HepG2 (cell line): ENCODE measurements at regions not wholly inside any gene's neighbourhood (a gene's known extent, or its start where the extent isn't known, plus 50 kb on each side); places are given as distances from the start of the nearest gene placed in this dataset.

Experiments used
- ATAC-seq: fragments of 200-7000 bp; cut with Tn5 transposase; 3 replicates; pipeline ENCODE4 v1.9.1; 2020; ENCODE audit warnings: mild to moderate bottlenecking, moderate library complexity
- BruUV-seq: library from RNA; stranded (reverse); fragments of 400-500 nt; replicated peaks from 2 replicates; lab custom pipeline; 2021; lab: Mats Ljungman, UMichigan
- CTCF ChIA-PET: fragments of 300-600 bp; formaldehyde crosslinking; extraction: SDS; loops from one replicate; lab custom pipeline; 2021; ENCODE audit warnings: low total read pairs, inconsistent platforms, low intra/inter-chr PET ratio; lab: Yijun Ruan, JAX
- POLR2A ChIA-PET: fragments of 350-600 bp; sonication (Branson Sonifier 250); formaldehyde crosslinking; loops from one replicate; lab custom pipeline; 2020; ENCODE audit warnings: antibody characterized with exemption, inconsistent platforms; lab: Yijun Ruan, JAX
- DNase-seq: peaks from one replicate; pipeline ENCODE4 v3.0.0-alpha.2; 2015; ENCODE audit warnings: low spot score
- FAIRE-seq: peaks from 3 replicates; lab custom pipeline; 2011; peaks lifted over from hg19 to GRCh38; lab: Jason Lieb, UNC
- H2AFZ ChIP-seq: one replicate; pipeline ENCODE4 v1.6.1; 2011; ENCODE audit warnings: low read length, inconsistent platforms
- H3K27ac ChIP-seq: fragments of 300-600 bp; 3 replicates; pipeline ENCODE4 v1.8.0; 2011; ENCODE audit warnings: mixed run types, mild to moderate bottlenecking, mixed read lengths, low read length, inconsistent platforms; ENCODE audit not compliant: insufficient read depth; ENCODE audit errors: extremely low read length
- H3K27me3 ChIP-seq, 2 experiments: fragments of 200-600 bp in 1 of 2; 2 replicates in 1 of 2; 3 replicates in 1 of 2; pipeline versions ENCODE4 v1.6.0 to v1.8.0; 2011; ENCODE audit warnings: low read length in 2 of 2, mild to moderate bottlenecking in 2 of 2, moderate library complexity in 2 of 2, inconsistent platforms in 1 of 2; ENCODE audit not compliant: insufficient read depth in 2 of 2, control insufficient read depth in 1 of 2
- H3K36me3 ChIP-seq, 2 experiments: fragments of 200-600 bp in 1 of 2; replicated peaks in 1 of 2; 2 replicates in 1 of 2; 3 replicates in 1 of 2; pipeline versions ENCODE4 v1.5.1 to v1.8.0; 2011; ENCODE audit warnings: low read length in 2 of 2, inconsistent platforms in 1 of 2; ENCODE audit not compliant: insufficient read depth in 2 of 2, control insufficient read depth in 1 of 2
- H3K4me1 ChIP-seq: 2 replicates; pipeline ENCODE4 v1.5.1; 2012; ENCODE audit warnings: low read length, inconsistent platforms; ENCODE audit not compliant: insufficient read depth
- H3K4me2 ChIP-seq: 2 replicates; pipeline ENCODE4 v1.6.0; 2011; ENCODE audit warnings: low read depth, low read length, inconsistent platforms
- H3K4me3 ChIP-seq, 3 experiments: fragments of 200-600 bp in 1 of 3; sonication (generic), shearing (Covaris generic) in 1 of 3; replicated peaks in 1 of 3; 2 replicates each; pipeline ENCODE4 v1.5.1; 2011 to 2016; ENCODE audit warnings: low read length in 3 of 3, inconsistent platforms in 2 of 3, low read depth in 2 of 3, mild to moderate bottlenecking in 2 of 3, control low read depth in 1 of 3, mixed read lengths in 1 of 3; ENCODE audit not compliant: insufficient read depth in 1 of 3
- H3K79me2 ChIP-seq: one replicate; pipeline ENCODE4 v1.6.1; 2011; ENCODE audit warnings: low read length, inconsistent platforms; ENCODE audit not compliant: insufficient read depth
- H3K9ac ChIP-seq: 2 replicates; pipeline ENCODE4 v1.6.0; 2011; ENCODE audit warnings: mild to moderate bottlenecking, low read depth, low read length, inconsistent platforms; ENCODE audit not compliant: insufficient read depth
- H3K9me3 ChIP-seq: 2 replicates; pipeline ENCODE4 v1.5.1; 2012; ENCODE audit warnings: mild to moderate bottlenecking, low read length
- H4K20me1 ChIP-seq: 2 replicates; pipeline ENCODE4 v1.6.0; 2011; ENCODE audit warnings: inconsistent platforms, mild to moderate bottlenecking, low read length, moderate library complexity; ENCODE audit not compliant: insufficient read depth
- AFF4 ChIP-seq: sonication (generic); formaldehyde crosslinking; IDR thresholded peaks from 2 replicates; pipeline ENCODE4 v1.4.0; 2020; ENCODE audit warnings: missing genetic modification reagents
- BRCA1 ChIP-seq: sonication (generic); formaldehyde crosslinking; IDR thresholded peaks from 2 replicates; pipeline ENCODE4 v1.4.0; 2020; ENCODE audit warnings: missing genetic modification reagents
- CBX1 ChIP-seq: IDR thresholded peaks from one replicate; pipeline ENCODE4 v1.6.1; 2016; ENCODE audit warnings: antibody characterized with exemption, low read depth
- DRAP1 ChIP-seq: IDR thresholded peaks from 2 replicates; pipeline ENCODE4 v1.6.1; 2016; ENCODE audit warnings: missing genetic modification reagents, missing compliant biosample characterization
- EHMT2 ChIP-seq: fragments of 200-600 bp; sonication (generic); IDR thresholded peaks from 2 replicates; pipeline ENCODE4 v1.7.0; 2017; ENCODE audit warnings: antibody characterized with exemption, low read depth, low read length, borderline replicate concordance
- ERF ChIP-seq: IDR thresholded peaks from 2 replicates; pipeline ENCODE4 v1.6.1; 2018; ENCODE audit warnings: missing biosample characterization, missing genetic modification reagents
- ETS1 ChIP-seq: sonication (generic); formaldehyde crosslinking; IDR thresholded peaks from 2 replicates; pipeline ENCODE4 v1.4.0; 2020; ENCODE audit warnings: missing genetic modification reagents
- FOXK1 ChIP-seq: sonication (generic); formaldehyde crosslinking; IDR thresholded peaks from 2 replicates; pipeline ENCODE4 v1.4.0; 2020; ENCODE audit warnings: low read depth, missing genetic modification reagents, borderline replicate concordance
- HNRNPUL1 ChIP-seq: fragments of 200-400 bp; formaldehyde crosslinking; IDR thresholded peaks from 2 replicates; pipeline ENCODE4 v1.6.1; 2017; ENCODE audit warnings: low read depth, mild to moderate bottlenecking, low read length, moderate library complexity
- NFRKB ChIP-seq: fragments of 450-650 bp; IDR thresholded peaks from 2 replicates; pipeline ENCODE4 v1.6.1; 2017
- NONO ChIP-seq, 2 experiments: fragments of 450-650 bp in 1 of 2; sonication (generic) in 1 of 2; formaldehyde crosslinking in 1 of 2; IDR thresholded peaks in 1 of 2; conservative IDR thresholded peaks in 1 of 2; 2 replicates each; pipeline versions ENCODE4 v1.6.1 to v1.8.0; 2017 to 2022; ENCODE audit warnings: mild to moderate bottlenecking in 1 of 2, missing genetic modification reagents in 1 of 2, moderate library complexity in 1 of 2
- TGIF2 ChIP-seq: IDR thresholded peaks from 2 replicates; pipeline ENCODE4 v1.6.1; 2016; ENCODE audit warnings: control low read depth, missing compliant biosample characterization
- YEATS4 ChIP-seq: sonication (generic); formaldehyde crosslinking; IDR thresholded peaks from 2 replicates; pipeline ENCODE4 v1.4.0; 2020; ENCODE audit warnings: missing genetic modification reagents, borderline replicate concordance
- ZFP1 ChIP-seq: IDR thresholded peaks from 2 replicates; pipeline ENCODE4 v1.6.1; 2016
- ZNF326 ChIP-seq: sonication (generic); formaldehyde crosslinking; IDR thresholded peaks from 2 replicates; pipeline ENCODE4 v1.4.0; 2020; ENCODE audit warnings: missing genetic modification reagents, borderline replicate concordance
- ZNF569 ChIP-seq: sonication (generic); formaldehyde crosslinking; IDR thresholded peaks from 2 replicates; pipeline ENCODE4 v1.5.0; 2020; ENCODE audit warnings: mild to moderate bottlenecking, missing genetic modification reagents, moderate library complexity, borderline replicate concordance
- WGBS: methylation state at CpG from one replicate; pipeline ENCODE4 v1.1.6; 2017; ENCODE audit warnings: low lambda C conversion rate; 5-methylcytosine and 5-hydroxymethylcytosine counted together
- in situ Hi-C: cut with HindIII; loops from 2 replicates; pipeline ENCODE4 v1.10.0; 2017; ENCODE audit warnings: low pct_unique_long_range_greater_than_20kb; ENCODE audit not compliant: extremely low pct_ligation_motif_present
- intact Hi-C: fragments of 100-400 bp; cut with micrococcal nuclease; formaldehyde crosslinking; loops from one replicate; pipeline ENCODE4 v1.10.0; 2022; ENCODE audit not compliant: unreplicated experiment

DNA sequence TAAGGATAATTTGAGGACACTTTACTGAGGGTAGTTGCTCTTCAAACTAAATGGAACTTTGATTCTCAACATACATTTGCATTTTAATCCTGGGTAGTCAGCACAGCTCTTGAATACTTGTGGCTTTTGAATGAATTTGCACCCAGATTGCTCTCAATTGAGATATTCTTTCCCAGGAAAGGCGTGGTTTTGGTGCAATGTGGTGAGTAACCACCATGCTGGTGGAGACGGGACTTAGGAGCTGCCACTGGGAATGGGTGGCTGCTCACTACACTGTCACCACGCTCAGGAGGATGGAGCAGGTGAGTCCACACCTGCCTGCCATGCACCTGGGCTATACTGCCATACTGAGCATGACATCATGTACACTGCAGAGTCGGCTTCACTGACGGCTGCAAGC lies 99.2 kb downstream of the IRX1 start (continued):
- TF ChIP-seq FOXK1 (CRISPR knock-in tag) = no peak
- TF ChIP-seq DRAP1 = no peak
- TF ChIP-seq CBX1 = no peak
- TF ChIP-seq YEATS4 (CRISPR knock-in tag) = no peak
- no peak for TF ChIP-seq BRCA1 (CRISPR knock-in tag)

- DNase-seq (no peak), ATAC-seq (no peak)
- H3K9ac ChIP-seq = no peak overlapping the region
- 0% methylated on average over 2 of the region's 2 CpGs for WGBS
- H2AFZ ChIP-seq = no peak overlapping the region
- intact Hi-C loops = no loop called here
- no peaks in the 10 kb centered on the region; a peak in 1 of 5 replicates for H3K27me3 ChIP-seq
- H3K4me2 ChIP-seq = no peak overlapping the region
- ChIA-PET CTCF (no interaction called here), POLR2A (no interaction called here)
- no TSS peak for BruUV-seq
- no peak for TF ChIP-seq HNRNPUL1
- TF ChIP-seq EHMT2 = no peak
- no peak for TF ChIP-seq ZFP1 (CRISPR knock-in tag)
- no peak for TF ChIP-seq NFRKB
- no peak for TF ChIP-seq NONO (IDR thresholded peaks at IDR 0.05)
- TF ChIP-seq NONO (CRISPR knock-in tag; conservative IDR thresholded peaks at IDR 0.05) = no peak
- TF ChIP-seq ZNF326 (CRISPR knock-in tag) = no peak
- no peak for TF ChIP-seq ETS1 (CRISPR knock-in tag)
- no peak for TF ChIP-seq ZNF569
- no peak for TF ChIP-seq AFF4 (CRISPR knock-in tag)
- no peak for TF ChIP-seq TGIF2 (CRISPR knock-in tag)
- no peak for TF ChIP-seq ERF (CRISPR knock-in tag)
- TF ChIP-seq, all 625 proteins: peak for 0
- no peak overlapping the region for H3K27ac ChIP-seq
- in situ Hi-C loops = no loop called here
- H3K79me2 ChIP-seq = no peaks in the 10 kb centered on the region
- no peak overlapping the region for H3K4me3 ChIP-seq
- H3K4me1 ChIP-seq = no peaks in the 10 kb centered on the region
- no peaks in the 10 kb centered on the region for H4K20me1 ChIP-seq
- no peak for FAIRE-seq
- H3K9me3 ChIP-seq = peaks cover 10% of the 10 kb centered on the region
- H3K36me3 ChIP-seq = no peaks in the 10 kb centered on the region
These were observed 100.2 kb downstream of the IRX1 start for GRCh38 chr5:3695818-3696217.
